HFFc6 (cell line): ENCODE measurements at regions not wholly inside any gene's neighbourhood (a gene's known extent, or its start where the extent isn't known, plus 50 kb on each side); places are given as distances from the start of the nearest gene placed in this dataset.

Experiments used
- DNase-seq: peaks from one replicate; pipeline ENCODE4 v3.0.0-alpha.2; 2018
- H3K27ac Mint-ChIP-seq: 2 replicates; pipeline ENCODE4 v1.8.0; 2020; ENCODE audit warnings: mild to moderate bottlenecking, mixed read lengths
- H3K27me3 Mint-ChIP-seq: 2 replicates; pipeline ENCODE4 v1.8.0; 2021; ENCODE audit warnings: mild to moderate bottlenecking, moderate library complexity, mixed read lengths; ENCODE audit not compliant: insufficient read depth
- H3K36me3 Mint-ChIP-seq: 2 replicates; pipeline ENCODE4 v1.8.0; 2021; ENCODE audit warnings: low read depth, mixed read lengths
- H3K4me1 Mint-ChIP-seq: 2 replicates; pipeline ENCODE4 v1.8.0; 2020; ENCODE audit warnings: low read depth, mixed read lengths
- H3K4me3 Mint-ChIP-seq: 2 replicates; pipeline ENCODE4 v1.8.0; 2020; ENCODE audit warnings: mild to moderate bottlenecking, moderate library complexity, mixed read lengths
- H3K9me3 Mint-ChIP-seq: 2 replicates; pipeline ENCODE4 v1.8.0; 2020; ENCODE audit warnings: mild to moderate bottlenecking, mixed read lengths
- CTCF ChIP-seq: fragments of 200-600 bp; sonication (generic); IDR thresholded peaks from 2 replicates; pipeline ENCODE4 v1.5.0; 2021; ENCODE audit warnings: antibody characterized with exemption, mild to moderate bottlenecking

- TF ChIP-seq CTCF: no peak
- H3K27ac Mint-ChIP-seq: peak overlapping the region; percentile 49
- no peaks in the 10 kb centered on the region for H3K9me3 Mint-ChIP-seq
- peaks cover 5% of the 10 kb centered on the region for H3K36me3 Mint-ChIP-seq
- peak; percentile 78 for DNase-seq
- no peaks in the 10 kb centered on the region for H3K27me3 Mint-ChIP-seq
- peak overlapping the region; percentile 42 for H3K4me3 Mint-ChIP-seq
- peaks cover 47% of the 10 kb centered on the region for H3K4me1 Mint-ChIP-seq
These were observed 350.5 kb upstream of the DAB2 start for GRCh38 chr5:39775086-39775796.

GRCh38 chr5:39774605-39775004, 349.8 kb upstream of the DAB2 start:
- Mint-ChIP-seq H3K36me3 (peaks cover 5% of the 10 kb centered on the region), H3K9me3 (no peaks in the 10 kb centered on the region), H3K4me1 (peaks cover 41% of the 10 kb centered on the region), H3K4me3 (peak overlapping the region; percentile 0; the same call in 1 of the 2 replicates), H3K27ac (peak overlapping the region; percentile 3), H3K27me3 (no peaks in the 10 kb centered on the region)
- TF ChIP-seq CTCF: no peak
- DNase-seq: no peak

- Mint-ChIP-seq H3K36me3 (no peaks in the 10 kb centered on the region), H3K4me1 (peaks cover 41% of the 10 kb centered on the region), H3K27ac (peak overlapping the region; percentile 4; the same call in 1 of the 2 replicates), H3K9me3 (no peaks in the 10 kb centered on the region), H3K27me3 (peaks cover 2% of the 10 kb centered on the region; the same call in 1 of the 2 replicates), H3K4me3 (no peak overlapping the region)
- no peak for TF ChIP-seq CTCF
- peak; percentile 25 for DNase-seq
These were observed 347.5 kb upstream of the DAB2 start for GRCh38 chr5:39772307-39772706.

- H3K9me3 Mint-ChIP-seq: no peaks in the 10 kb centered on the region
- H3K27ac Mint-ChIP-seq: no peak overlapping the region
- TF ChIP-seq CTCF: no peak
- DNase-seq: no peak
- H3K4me1 Mint-ChIP-seq: peaks cover 30% of the 10 kb centered on the region
- H3K27me3 Mint-ChIP-seq: peaks cover 2% of the 10 kb centered on the region; the same call in 1 of the 2 replicates
- H3K4me3 Mint-ChIP-seq: no peak overlapping the region
- no peaks in the 10 kb centered on the region; the same call in 1 of the 2 replicates for H3K36me3 Mint-ChIP-seq
These were observed 343.1 kb upstream of the DAB2 start for GRCh38 chr5:39767916-39768315.

GRCh38 chr5:39765366-39765765, 340.6 kb upstream of the DAB2 start:
- Mint-ChIP-seq H3K4me1 (peaks cover 27% of the 10 kb centered on the region), H3K27me3 (peaks cover 2% of the 10 kb centered on the region; the same call in 1 of the 2 replicates), H3K9me3 (no peaks in the 10 kb centered on the region), H3K27ac (no peak overlapping the region), H3K4me3 (peak overlapping the region; percentile 4; the same call in 1 of the 2 replicates), H3K36me3 (no peaks in the 10 kb centered on the region; the same call in 1 of the 2 replicates)
- peak; percentile 40 for DNase-seq
- no peak for TF ChIP-seq CTCF
